Central memory CD4-positive, alpha-beta T cell (primary cell): ENCODE measurements at regions not wholly inside any gene's neighbourhood (a gene's known extent, or its start where the extent isn't known, plus 50 kb on each side); places are given as distances from the start of the nearest gene placed in this dataset.

Experiments used
- DNase-seq: peaks from one replicate; pipeline ENCODE4 v3.0.0; 2022

DNA sequence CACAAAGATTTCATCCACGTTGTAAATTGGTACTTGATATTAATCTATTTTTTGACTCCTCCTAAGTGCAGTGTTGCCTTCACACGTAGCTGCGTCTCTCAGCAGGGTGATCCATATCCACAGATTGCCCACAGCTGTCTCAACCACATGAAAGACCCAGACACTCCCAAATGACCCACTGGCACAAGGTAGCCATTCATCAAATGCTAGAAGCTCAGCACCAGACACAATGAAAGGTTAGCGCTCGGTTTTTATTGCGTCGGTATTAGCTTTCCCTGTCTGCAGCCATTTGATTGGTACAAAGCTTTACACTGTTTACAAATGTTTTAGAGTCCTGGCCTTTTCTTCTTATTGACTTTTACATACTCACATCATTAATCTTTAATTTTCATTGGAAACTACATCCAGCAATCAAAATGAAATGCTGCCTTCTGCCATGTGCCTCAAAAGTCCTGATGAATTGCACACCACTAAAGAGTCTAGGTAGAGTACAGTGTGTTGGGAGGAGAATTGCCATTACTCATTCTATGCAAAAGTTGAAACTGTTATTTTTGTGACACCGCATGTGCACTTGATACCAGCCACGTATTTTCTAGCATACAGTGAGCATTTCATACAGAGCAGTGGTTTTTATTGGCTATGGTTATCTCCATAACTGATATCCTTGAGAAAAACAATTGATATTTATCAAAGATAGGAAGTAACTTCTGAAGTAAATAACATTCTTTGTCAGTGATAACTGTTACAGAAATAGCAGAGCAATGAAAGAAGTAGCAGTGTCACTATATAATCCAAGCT is 127.3 kb upstream of the NUDT7 start:
- DNase-seq = no peak

DNA sequence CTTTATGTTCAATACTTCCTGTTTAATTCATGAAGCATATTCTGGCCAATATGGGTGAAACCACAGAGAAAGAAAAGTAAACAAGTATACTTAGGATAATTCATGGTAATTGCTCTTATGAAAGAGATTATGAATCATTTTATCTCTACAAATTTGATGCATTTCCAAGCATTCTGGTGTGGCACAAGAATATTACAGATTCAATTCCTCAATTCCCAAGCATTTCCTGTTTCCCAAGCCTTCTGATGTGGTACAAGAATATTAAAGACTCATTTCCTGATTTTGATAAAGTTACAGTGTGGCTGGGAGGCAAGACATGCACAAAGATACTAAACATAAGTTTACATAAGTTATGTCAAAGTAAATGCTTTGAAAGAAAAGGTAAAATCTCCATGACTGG is 126.1 kb upstream of the NUDT7 start:
- DNase-seq = no peak

DNA sequence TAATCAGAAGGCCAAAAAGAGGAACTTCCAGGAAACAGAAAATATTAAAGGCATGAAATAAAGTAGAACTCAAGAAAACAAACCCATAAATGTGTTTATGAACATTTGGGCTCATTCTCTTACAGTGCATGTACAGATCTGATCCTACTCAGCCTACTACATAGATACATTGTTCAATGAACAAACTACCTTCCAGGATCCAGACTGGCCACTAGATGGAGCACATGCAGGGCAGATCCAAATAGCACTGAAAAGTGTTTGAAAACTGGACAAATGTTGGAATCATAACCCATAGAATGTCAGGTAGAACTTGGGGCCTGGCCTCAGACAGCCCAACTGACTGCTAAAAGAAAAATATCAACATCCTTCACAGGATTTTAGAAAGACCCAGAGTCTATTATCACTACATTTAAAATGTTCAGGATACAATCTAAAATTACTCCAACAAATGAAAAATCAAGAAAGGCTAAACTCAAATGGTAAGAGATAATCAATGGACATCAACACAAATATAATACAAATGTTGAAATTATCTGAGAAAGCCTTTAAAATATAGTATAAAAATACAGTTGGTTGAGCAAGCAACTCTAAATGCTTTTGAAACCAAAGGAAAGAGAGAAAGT is 122.4 kb upstream of the NUDT7 start:
- no peak for DNase-seq

DNA sequence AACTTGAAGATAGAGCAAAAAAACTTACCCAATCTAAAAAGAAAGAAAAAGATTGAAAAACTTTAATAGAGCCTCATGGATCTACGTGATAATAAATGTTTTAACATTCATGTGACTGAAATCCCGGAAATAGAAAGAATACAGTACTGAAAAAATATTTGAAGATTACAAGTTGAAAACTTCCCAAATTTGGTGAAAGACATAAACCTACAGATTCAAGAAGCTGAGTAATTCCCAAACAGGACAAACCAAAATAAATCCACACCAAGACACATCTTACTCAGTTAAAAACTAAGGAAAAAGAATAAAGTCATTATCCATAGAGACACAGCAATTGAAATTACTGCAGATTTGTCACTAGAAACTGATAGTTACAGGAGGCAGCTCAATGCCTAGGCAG is 121.8 kb upstream of the NUDT7 start:
- no peak for DNase-seq

DNA sequence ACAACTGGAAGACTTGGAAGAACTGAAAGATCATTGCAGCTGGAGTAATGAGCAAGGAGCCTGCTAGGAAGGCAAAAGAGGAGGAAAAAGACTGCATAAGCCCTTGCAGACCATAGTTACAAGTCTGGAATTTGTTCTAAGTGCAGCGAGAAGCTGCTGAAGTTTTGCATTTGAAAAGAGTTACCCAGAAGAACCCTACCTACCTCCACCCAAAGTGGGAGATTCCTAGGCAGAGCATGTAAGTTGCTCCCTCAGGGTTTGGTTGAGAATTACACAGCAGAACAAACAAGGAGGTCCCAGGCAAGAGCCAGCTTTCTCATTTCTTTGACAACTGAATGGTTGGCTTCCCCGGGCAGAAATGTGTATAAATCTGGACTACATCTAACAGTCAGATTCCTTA is 118.7 kb upstream of the NUDT7 start:
- DNase-seq = no peak

DNA sequence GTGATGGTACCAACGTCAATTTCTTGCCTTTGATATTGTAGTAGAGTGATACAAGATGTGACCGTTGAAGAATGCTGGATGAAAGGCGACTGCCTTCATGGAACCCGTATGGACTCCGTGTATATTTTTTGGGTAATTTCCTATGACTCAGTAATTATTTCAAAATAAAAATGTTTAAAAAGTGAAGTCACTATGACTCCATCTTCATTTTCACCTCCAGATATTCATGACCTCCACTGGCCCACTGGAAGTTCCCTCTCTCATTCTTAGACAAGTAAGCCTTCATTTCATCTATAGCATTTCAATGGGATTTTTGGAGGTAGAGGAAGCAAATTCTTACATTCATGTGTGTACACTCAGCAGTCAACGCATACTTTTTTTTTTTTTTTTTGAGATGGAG is 111.8 kb upstream of the NUDT7 start:
- DNase-seq = no peak

DNA sequence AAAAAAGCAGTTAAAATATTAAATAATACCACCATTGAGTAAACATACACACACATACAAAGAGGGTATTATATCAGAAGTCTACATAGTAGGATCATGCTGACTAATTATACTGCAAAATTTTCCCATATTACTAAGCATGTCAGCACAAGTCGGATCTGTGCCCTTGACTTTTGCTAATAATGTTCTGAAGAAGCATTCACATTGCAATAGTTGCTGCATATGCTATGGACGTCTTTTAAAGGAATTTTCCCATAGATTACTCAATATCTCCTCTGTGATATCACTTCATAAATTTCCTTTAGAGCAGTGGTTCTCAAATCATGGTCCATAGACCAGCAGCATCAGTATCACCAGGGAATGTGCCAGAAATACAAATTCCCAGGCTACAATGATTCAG is 110.9 kb upstream of the NUDT7 start:
- no peak for DNase-seq

DNA sequence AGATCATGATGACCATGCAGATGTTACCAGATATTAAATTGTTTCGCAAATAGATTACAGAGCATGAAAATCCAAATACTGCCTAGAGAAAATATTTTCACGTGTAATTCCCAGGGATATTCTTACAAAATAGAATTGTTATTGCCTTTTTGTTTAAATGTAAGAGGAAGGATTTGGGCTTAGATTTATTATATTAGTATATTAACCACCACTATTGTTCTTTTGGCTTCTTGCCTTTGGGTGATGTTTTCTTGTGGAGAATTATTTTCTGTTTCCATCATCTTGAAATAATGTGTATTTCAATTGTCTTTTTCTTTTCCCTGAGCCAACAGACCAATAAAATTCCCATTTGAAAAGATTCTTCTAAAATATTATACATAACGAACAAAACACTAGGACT is 109.7 kb upstream of the NUDT7 start:
- no peak for DNase-seq

DNA sequence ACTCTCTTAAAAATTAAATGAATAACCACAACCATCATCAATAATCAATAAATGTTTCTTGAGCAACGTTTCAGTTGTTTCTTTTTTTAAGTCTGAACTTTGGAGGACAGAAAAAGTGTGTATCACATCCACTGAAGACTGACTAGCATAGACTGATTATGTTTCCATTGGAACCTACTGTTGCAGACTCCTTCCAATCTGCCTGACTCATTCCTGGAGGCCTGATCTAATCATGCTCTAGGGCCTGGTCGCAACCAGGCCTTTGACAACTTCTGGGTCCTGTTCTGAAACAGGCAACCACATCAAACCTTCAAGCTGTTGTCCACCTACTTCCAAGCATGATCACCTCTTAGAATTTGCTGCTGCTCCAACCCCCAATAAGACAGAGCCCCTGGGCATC is 109.2 kb upstream of the NUDT7 start:
- no peak for DNase-seq

DNA sequence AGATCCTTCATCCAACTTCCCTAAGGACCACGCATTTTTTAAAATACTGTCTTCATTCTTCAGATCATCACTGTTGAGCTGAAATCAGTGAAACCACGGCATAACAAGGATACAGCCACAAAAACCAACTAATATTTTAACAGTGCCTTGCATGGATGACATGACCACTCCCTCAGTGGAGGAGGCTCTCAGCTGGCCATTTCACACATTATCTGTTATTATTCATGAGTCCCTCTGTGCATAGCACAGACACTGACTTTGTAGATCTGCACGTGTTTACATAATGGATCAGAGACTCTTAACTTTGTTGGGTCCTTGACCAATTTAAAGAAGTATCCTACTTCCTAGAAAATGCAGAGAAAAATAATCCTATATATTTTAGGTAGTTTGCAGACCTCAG is 104.8 kb upstream of the NUDT7 start:
- DNase-seq = no peak

DNA sequence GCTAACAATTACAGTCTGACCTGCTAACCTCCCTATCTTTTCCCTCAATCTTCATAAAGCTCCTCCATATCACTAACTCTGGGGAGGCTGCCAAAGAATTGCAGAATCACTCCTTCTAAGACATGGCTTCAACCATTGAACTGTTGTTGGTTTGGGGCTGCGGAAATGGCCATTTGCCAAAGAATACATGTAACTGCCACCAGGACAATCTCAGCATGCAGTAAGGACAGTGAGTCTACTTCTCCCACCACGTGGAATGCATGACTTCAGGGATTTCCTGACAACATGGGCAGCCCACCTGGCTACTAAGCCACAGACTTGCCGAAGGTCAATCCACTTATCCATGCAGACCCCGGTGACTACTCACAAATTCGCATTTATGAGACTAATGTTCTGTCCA is 104.3 kb upstream of the NUDT7 start:
- DNase-seq = no peak

DNA sequence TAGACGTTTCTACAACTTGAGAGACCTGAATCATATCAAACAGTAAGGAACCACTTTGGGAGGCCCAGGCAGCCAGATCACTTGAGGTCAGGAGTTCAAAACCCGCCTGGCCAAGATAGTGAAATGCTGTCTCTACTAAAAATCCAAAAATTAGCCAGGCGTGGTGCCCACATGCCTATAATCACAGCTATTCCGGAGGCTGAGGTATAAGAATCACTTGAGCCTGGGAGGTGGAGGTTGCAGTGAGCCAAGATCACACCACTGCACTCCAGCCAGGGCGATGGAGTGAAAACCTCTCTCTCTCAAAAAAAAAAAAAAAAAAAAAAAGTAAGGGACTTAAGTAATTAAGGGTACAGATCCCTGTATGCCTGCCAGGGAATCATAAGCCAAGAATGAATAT is 103.4 kb upstream of the NUDT7 start:
- no peak for DNase-seq

DNA sequence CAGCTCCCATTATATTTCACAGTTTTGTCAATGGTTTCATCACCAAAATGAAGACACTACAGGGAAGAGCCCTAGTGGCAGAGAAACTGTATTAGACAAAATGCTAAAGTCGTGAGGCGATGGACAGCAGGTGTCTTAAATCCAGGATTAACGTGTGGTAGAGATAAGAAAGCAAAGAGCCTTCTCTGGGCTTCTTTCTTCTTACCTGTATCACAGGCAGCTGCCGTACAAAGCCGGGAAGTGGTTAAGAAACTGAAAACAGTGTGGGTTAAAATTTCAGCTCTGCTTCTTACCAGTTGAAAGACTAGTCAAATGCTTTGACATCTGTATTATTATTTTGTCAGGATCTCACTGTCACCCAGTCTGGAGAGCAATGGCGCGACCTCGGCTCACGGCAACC is 98.2 kb upstream of the NUDT7 start:
- DNase-seq = no peak

DNA sequence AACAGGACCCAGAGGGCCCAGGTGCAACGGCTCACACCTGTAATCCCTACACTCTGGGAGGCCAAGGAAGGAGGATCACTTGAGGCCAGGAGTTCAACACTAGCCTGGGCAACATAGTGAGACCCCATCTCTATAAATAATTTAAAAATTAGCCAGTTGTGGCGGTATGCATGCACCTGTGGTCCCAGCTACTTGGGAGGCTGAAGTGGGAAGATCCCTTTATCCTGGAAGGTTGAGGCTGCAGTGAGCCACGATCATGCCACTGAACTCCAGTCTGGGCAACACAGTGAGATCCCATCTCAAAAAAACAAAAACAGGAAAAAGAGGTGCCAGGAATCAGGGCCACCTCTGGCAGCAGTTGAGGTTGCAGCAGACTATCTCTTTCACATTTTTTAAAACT is 85.7 kb upstream of the NUDT7 start:
- no peak for DNase-seq

DNA sequence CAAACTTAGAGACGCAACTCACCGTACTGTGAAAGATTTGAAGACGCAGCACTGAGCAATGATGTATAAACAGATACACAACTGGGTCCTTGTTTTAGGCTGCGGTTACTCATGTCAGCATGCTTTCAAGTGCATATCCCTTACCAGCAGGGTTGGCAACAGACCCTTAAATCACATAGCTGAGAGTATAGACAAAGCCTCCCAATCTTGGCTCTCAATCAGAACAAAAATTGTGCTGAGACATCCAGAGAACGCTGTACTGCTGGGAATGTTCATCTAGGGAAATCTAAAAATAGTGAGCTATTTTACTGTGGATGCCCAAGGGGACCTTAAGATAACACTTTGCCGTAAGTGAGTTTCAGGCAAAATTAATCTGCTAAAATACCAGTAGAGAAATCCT is 84.4 kb upstream of the NUDT7 start:
- no peak for DNase-seq

DNA sequence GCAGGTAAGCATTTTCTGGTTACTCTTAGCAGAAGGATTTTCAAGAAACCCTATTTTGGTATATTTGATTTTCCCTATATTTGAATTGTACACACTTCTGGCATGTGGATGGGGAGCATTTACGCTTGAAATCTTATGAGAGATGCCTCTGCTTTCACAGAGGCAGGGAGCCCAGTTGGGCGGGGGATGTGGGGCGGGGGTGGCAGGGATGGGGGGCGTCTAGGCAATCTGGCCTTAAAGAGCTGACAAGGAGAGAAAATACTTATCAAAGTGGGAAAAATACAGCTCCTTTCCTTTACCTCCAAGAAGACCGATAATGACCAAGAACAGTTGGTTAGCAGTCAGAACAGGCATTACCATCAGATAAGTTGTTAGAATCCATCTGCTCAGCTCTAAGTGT is 79.1 kb upstream of the NUDT7 start:
- DNase-seq = no peak

DNA sequence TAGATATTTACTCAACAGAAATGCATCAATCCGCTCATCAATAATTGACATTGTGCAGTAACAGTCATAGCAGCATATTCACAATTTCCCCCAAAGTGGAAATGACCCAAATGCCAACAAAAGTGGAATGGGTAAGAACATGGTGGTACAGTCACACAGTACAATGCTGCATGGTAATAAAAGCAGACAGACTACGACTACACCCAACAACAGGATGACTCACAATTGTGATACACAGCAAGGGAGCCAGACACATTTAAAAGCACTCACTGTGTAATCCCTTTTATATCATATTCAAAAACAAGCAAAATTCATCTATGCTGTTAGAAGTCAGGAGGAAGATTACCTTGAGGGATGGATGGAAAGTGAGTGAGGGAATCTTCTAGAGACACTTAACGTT is 76.5 kb upstream of the NUDT7 start:
- no peak for DNase-seq

DNA sequence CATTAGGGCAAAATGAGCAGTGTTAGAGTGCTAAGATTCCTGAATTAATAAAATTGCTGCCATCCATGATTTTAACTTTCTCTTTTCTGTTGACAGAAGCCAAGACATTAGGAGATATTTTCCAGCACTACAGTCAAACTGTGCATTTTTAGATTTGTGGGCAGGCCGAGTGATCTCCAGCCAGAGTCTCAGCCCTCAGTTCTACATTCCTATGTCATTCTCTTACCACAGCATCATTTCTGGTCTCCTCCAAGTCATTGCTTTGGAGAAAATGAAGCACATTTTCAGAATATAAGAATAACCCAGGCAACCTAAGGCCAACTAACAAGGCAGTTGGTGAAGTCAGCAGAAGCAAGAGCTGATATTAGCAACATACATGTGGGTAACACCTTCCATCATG is 74.6 kb upstream of the NUDT7 start:
- no peak for DNase-seq

DNA sequence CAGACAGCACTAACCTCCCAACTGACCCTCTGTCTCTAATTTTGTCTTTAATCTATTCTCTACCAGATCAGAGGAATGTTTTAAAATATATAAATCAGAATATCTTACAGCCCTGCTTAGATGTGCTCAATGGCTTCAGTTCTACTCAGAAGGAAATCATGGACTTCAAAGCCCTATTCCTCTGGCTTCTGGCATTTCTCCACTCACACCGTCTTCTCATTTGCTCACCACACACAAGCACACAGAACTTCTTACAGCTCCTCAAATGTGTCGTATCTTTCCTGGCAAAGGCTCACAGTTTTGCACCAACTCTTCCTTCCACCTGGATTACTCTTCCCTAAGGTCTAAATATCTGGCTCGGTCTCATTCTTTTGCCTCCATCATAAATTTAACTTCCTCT is 71.6 kb upstream of the NUDT7 start:
- no peak for DNase-seq

DNA sequence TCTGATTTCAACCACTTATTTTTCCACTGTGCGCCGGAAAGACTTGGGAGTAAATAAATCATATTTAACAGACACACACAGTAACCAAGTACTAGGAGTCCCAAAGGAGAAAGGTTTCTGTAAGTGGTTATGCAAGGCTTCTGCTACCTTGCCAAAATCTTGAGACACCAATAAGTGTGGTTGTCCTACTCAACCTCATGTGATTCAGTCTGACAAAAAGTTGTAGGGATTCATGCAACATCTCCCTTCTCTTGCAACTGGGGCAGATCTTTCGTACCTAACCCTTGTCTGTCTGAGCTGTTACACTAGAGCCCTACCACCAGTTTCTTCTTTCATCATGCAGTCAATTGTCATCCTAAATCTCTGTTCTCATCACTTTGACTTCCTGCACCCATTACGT is 69.9 kb upstream of the NUDT7 start:
- no peak for DNase-seq

DNA sequence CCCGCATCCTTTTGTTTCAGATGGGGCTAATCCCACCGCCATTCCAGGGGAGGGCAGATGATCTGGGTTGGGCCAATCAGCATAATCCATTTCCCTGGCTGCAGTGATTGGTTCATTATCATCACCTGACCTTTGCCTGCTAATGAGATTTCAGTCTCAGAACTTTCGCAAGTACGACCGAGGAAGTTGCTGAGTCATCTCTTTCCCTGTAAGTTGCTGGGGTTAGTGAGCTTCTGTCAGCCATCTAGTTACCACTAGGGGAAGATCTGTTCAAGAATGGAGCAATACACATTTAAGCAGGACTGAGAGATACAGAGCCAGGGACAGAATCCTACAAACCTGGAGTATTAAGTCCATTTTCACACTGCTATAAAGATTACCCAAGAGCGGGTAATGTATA is 65.3 kb upstream of the NUDT7 start:
- DNase-seq = no peak

DNA sequence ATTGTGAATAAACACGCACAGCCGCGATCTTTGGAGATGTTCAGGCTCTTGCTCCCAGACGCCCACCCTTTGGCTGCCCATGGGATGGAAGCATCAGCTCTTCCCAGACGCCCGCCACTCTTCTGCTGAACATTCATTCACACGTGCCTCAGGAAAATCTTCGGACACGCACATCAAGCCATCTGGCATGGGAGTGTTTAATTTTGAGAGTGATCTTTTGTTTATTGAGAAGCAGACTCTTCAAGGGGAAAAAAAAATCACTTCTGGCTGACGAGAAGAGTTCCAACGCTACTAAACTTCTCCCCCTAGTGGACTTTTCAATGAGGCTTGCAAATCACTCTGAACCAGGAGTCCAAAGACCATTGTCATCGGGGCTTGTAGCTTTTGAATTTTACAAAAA is 62.0 kb upstream of the NUDT7 start:
- no peak for DNase-seq

DNA sequence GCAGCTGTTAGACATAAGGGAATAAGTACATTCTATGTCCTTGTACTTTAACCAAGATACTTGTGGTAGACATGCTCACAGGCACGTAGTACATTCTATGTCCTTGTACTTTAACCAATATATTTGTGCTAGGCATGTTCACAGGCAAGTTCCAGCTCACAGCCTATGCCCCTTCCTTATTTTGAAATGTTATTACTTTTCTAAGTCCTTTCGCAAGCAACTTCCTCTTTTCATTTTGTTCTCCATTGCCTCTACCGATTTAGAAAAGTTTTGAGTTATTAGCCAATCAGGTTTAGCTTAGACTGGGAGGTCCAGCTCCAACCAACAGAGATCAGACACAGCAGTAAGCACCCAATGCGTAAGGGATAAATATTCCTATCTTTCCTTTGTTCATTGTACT is 60.1 kb upstream of the NUDT7 start:
- no peak for DNase-seq

DNA sequence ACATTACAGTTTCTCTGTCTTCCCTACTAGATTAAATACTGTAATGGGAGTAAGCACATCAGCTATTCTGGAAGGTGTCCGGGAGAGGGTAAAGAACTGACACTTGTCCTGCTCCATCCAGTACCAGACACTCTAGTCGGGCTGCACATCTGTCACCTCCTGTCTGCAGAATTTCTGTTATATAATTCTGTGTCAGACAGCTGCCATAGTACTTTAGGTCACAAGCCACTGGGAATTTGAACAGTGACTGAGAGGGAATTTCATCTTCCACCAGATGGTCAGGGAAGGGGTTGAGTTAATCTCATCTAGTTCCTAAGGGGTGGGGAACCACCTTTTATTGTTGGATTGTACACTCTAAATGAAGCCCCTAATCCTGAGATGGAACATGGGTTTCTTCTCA is 58.6 kb upstream of the NUDT7 start:
- no peak for DNase-seq

DNA sequence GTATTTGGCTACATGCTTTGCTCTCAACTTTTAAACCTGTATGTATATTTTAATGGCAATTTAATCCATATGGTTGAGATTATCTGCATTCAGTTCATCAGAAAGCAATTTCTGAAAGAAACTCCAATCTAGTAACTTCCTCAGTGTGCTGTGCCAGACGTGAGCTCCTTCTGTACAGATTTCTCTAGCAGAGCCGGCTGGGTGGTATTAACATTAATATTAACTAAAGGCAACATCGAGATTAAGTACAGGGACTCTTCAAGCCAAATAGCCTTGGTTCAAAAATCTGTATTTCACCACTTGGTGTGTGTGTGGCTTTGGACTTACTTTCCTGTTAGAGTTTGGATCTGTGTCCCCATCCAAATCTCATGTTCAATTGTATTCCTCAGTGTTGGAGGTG is 55.5 kb upstream of the NUDT7 start:
- no peak for DNase-seq
